ENCODE measurements at regions not wholly inside any gene's neighbourhood (a gene's known extent, or its start where the extent isn't known, plus 50 kb on each side); places are given as distances from the start of the nearest gene placed in this dataset.
"Not testable (repeated sequence)": the region's sequence is repeated elsewhere in the genome, so short reads cannot be mapped to it uniquely, and the experiment has no call there.

DNA sequence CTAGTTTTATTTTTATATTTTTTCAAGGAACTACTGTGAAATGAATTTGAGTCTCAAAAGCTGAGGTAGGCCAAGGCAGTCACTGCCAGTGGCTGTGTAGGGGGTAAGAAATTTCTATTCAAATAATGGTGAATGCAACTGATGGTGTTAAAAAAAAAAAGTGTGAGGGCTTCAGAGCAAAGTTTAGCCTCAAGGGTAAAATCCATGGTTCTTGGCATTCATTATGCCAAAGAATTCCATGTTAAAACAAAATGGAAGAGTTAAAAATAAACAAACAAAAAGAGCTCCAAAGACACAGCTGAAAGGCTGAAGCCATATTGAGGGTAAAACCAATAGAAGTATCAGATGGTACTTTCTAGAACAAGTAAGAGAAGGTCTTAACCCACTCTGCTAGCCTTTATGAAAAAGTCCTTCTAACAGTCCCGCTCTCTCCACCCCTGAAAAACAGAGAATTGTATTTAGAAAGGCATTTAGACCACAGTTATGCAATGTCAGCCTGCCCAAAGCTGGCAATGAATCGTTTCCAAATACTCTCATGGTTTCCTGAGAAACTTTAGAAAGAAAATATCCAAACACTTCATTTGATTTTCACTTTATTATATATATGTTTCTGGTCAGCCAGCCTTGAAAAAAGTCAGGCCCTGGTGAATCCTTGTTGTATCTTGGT, 158.4 kb upstream of the GMNC start:
- H3K4me1 ChIP-seq: no peaks in the 10 kb centered on the region
- intact Hi-C loops (cut with DNase I; ENCODE audit: low total_unique reads): no loop called here
- H3K27me3 ChIP-seq: no peaks in the 10 kb centered on the region
- 80 to 86% methylated on average over 2 of the region's 2 CpGs for WGBS, 2 donors
- H3K36me3 ChIP-seq (ENCODE audit: low read depth, missing control alignments): no peaks in the 10 kb centered on the region
- DNase-seq: no peak
- TF ChIP-seq, protein P1, sequence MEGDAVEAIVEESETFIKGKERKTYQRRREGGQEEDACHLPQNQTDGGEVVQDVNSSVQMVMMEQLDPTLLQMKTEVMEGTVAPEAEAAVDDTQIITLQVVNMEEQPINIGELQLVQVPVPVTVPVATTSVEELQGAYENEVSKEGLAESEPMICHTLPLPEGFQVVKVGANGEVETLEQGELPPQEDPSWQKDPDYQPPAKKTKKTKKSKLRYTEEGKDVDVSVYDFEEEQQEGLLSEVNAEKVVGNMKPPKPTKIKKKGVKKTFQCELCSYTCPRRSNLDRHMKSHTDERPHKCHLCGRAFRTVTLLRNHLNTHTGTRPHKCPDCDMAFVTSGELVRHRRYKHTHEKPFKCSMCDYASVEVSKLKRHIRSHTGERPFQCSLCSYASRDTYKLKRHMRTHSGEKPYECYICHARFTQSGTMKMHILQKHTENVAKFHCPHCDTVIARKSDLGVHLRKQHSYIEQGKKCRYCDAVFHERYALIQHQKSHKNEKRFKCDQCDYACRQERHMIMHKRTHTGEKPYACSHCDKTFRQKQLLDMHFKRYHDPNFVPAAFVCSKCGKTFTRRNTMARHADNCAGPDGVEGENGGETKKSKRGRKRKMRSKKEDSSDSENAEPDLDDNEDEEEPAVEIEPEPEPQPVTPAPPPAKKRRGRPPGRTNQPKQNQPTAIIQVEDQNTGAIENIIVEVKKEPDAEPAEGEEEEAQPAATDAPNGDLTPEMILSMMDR (IDR thresholded peaks at IDR 0.05): no peak
- no peak for TF ChIP-seq POLR2A (IDR thresholded peaks at IDR 0.05)
- no peak overlapping the region for H3K27ac ChIP-seq
- H3K9me3 ChIP-seq: no peaks in the 10 kb centered on the region
- H3K4me3 ChIP-seq: no peak overlapping the region

DNA sequence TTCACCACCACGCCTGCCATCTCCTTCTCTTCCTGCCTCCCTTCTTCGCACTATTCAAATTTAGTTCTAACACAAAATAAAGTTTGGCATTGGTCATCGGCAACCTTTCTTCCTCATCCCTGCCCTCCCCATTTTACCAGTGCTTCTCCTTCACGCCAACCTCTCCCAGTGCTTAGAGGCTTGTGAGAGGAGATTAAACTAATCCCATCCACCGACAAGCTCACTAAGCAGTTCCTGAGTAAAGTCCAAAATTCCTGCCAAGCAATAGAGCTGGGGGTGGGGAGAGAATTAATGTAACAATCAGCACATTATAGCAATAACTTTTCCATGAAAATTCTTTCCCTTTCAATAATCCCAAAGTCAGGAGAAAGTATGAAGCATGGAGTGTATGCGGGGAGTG, 157.4 kb upstream of the GMNC start:
- Histone ChIP-seq H3K27me3 (no peaks in the 10 kb centered on the region), H3K4me1 (no peaks in the 10 kb centered on the region), H3K36me3 (ENCODE audit: low read depth, missing control alignments) (no peaks in the 10 kb centered on the region), H3K27ac (no peak overlapping the region), H3K4me3 (no peak overlapping the region), H3K9me3 (no peaks in the 10 kb centered on the region)
- intact Hi-C loops (cut with DNase I; ENCODE audit: low total_unique reads): no loop called here
- no peak for DNase-seq
- 85 to 92% methylated on average over 6 of the region's 6 CpGs for WGBS, 2 donors
- TF ChIP-seq POLR2A (IDR thresholded peaks at IDR 0.05): no peak
- TF ChIP-seq, protein P1 (IDR thresholded peaks at IDR 0.05): no peak

DNA sequence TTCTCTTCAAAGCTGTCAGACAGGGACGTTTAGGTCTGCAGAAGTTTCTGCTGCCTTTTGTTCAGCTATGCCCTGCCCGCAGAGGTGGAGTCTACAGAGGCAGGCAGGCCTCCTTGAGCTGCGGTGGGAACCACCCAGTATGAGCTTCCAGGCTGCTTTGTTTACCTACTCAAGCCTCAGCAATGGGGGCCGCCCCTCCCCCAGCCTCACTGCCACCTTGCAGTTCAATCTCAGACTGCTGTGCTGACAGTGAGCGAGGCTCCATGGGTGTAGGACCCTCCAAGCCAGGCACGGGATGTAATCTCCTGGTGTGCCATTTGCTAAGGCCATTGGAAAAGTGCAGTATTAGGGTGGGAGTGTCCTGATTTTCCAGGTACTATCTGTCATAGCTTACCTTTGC, 153.5 kb upstream of the GMNC start:
- H3K27me3 ChIP-seq; H3K4me3 ChIP-seq; DNase-seq; H3K36me3 ChIP-seq (ENCODE audit: low read depth, missing control alignments); intact Hi-C loops (cut with DNase I; ENCODE audit: low total_unique reads); H3K9me3 ChIP-seq; H3K27ac ChIP-seq; H3K4me1 ChIP-seq: not testable (repeated sequence)
- 74 to 87% methylated on average over 3 to 6 of the region's 6 CpGs for WGBS, 2 donors

DNA sequence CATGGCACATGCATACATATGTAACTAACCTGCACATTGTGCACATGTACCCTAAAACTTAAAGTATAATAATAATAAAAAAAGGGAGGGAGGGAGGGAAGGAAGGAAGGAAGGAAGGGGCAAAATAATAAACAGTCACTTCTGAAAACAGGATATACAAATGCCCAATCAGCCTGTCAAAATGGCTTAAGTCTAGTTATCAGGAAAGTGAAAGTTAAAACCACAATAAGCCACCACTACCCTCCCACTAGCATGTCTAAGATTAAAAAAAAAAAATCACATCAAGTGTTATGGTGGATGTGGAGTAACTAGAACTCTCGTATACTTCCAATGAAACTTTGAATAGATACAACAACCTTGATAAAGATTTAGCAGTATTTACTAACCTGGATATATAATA, 145.6 kb upstream of the GMNC start:
- 68 to 76% methylated on average over 1 of the region's 1 CpG for WGBS, 2 donors
- no peak overlapping the region for H3K4me3 ChIP-seq
- no peaks in the 10 kb centered on the region for H3K27me3 ChIP-seq
- no peaks in the 10 kb centered on the region for H3K9me3 ChIP-seq
- no peak overlapping the region for H3K27ac ChIP-seq
- no peak for DNase-seq
- no peak for TF ChIP-seq POLR2A (IDR thresholded peaks at IDR 0.05)
- H3K4me1 ChIP-seq: no peaks in the 10 kb centered on the region
- intact Hi-C loops (cut with DNase I; ENCODE audit: low total_unique reads): no loop called here
- no peaks in the 10 kb centered on the region for H3K36me3 ChIP-seq (ENCODE audit: low read depth, missing control alignments)

DNA sequence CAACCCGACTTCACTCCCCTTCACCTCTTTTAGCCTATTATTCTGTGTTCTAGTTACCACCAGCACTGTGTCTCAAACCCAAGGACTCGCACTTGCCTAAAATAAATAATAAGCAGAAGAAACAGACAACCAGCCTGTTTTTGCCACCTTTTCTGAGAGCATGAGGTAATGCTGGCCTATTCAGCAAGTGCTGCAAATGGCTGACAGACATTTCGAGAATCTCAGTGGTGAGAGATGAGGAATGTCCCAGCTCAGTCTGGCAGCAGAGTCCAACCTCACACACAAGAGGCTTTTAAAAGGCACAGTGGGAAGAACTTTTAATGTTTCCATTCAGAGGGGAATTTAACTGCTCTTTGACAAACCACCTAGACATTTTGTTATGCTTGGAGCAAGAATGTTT, 143.3 kb upstream of the GMNC start:
- intact Hi-C loops (cut with DNase I; ENCODE audit: low total_unique reads): no loop called here
- DNase-seq: no peak
- no peak overlapping the region for H3K27ac ChIP-seq
- H3K4me3 ChIP-seq: no peak overlapping the region
- TF ChIP-seq, protein P1 (IDR thresholded peaks at IDR 0.05): no peak
- TF ChIP-seq POLR2A (IDR thresholded peaks at IDR 0.05): no peak
- H3K4me1 ChIP-seq: no peaks in the 10 kb centered on the region
- H3K9me3 ChIP-seq: no peaks in the 10 kb centered on the region
- 60 to 67% methylated on average over 3 of the region's 3 CpGs for WGBS, 2 donors
- no peaks in the 10 kb centered on the region for H3K27me3 ChIP-seq
- no peaks in the 10 kb centered on the region for H3K36me3 ChIP-seq (ENCODE audit: low read depth, missing control alignments)

DNA sequence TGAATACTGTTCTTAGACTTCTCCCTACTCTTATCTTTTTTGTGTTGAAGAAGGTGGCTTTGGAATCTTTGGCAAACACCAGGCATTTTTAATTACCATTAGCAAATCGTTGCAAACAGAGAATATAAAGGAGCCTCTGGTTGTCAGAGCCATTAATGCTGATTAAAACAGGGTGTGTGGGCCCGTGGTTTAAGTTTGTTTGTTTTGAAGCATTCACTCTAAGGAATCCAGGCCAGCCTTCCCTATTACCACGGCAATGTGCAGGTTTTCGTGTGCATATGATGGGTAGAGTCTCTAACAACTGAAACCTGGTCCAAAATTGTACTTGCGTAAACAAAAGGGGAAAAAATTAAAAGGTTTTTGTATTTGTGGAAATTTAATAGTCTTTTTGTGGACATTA, 141.2 kb upstream of the GMNC start:
- no peaks in the 10 kb centered on the region for H3K27me3 ChIP-seq
- intact Hi-C loops (cut with DNase I; ENCODE audit: low total_unique reads): no loop called here
- no peaks in the 10 kb centered on the region for H3K4me1 ChIP-seq
- no peak for DNase-seq
- H3K36me3 ChIP-seq (ENCODE audit: low read depth, missing control alignments): no peaks in the 10 kb centered on the region
- no peak overlapping the region for H3K4me3 ChIP-seq
- no peaks in the 10 kb centered on the region for H3K9me3 ChIP-seq
- no peak for TF ChIP-seq POLR2A (IDR thresholded peaks at IDR 0.05)
- TF ChIP-seq, protein P1 (IDR thresholded peaks at IDR 0.05): no peak
- H3K27ac ChIP-seq: no peak overlapping the region
- WGBS, 2 donors: 62 to 67% methylated on average over 5 of the region's 5 CpGs
